A673 (cell line): ENCODE measurements at regions not wholly inside any gene's neighbourhood (a gene's known extent, or its start where the extent isn't known, plus 50 kb on each side); places are given as distances from the start of the nearest gene placed in this dataset.
"Not testable (repeated sequence)": the region's sequence is repeated elsewhere in the genome, so short reads cannot be mapped to it uniquely, and the experiment has no call there.

Experiments
- BruUV-seq: library from RNA; stranded (reverse); fragments of 400-500 nt; replicated peaks from 2 replicates; lab custom pipeline; 2021; lab: Mats Ljungman, UMichigan
- CTCF ChIA-PET: fragments of 300-600 bp; sonication (Branson Sonifier 250); formaldehyde crosslinking; loops from one replicate; lab custom pipeline; 2022; ENCODE audit warnings: antibody characterized with exemption; lab: Charles Lee
- POLR2A ChIA-PET: fragments of 300-600 bp; sonication (Branson Sonifier 250); formaldehyde crosslinking; loops from one replicate; lab custom pipeline; 2022; ENCODE audit warnings: antibody characterized with exemption; ENCODE audit not compliant: low non-redundant PET; lab: Charles Lee
- DNase-seq: peaks from one replicate; pipeline ENCODE4 v3.0.0-alpha.2; 2015; ENCODE audit warnings: low spot score
- H3K27ac ChIP-seq: fragments of 200-600 bp; sonication (generic); 2 replicates; pipeline ENCODE4 v1.5.1; 2016; ENCODE audit warnings: mixed run types, low read depth, mild to moderate bottlenecking, mixed read lengths, antibody characterized with exemption, low read length; ENCODE audit not compliant: poor library complexity, severe bottlenecking
- H3K27me3 ChIP-seq: fragments of 200-600 bp; sonication (generic); replicated peaks from 2 replicates; pipeline ENCODE4 v1.6.1; 2017; ENCODE audit warnings: mixed run types, low read depth, mild to moderate bottlenecking, mixed read lengths, antibody characterized with exemption, low read length; ENCODE audit not compliant: insufficient read depth, poor library complexity
- H3K36me3 ChIP-seq: fragments of 200-600 bp; sonication (generic); 2 replicates; pipeline ENCODE4 v1.6.1; 2016; ENCODE audit warnings: mixed run types, mild to moderate bottlenecking, mixed read lengths, antibody characterized with exemption, low read length; ENCODE audit not compliant: insufficient read depth, poor library complexity, severe bottlenecking
- H3K4me1 ChIP-seq: fragments of 200-600 bp; sonication (generic); 2 replicates; pipeline ENCODE4 v1.6.1; 2017; ENCODE audit warnings: mixed run types, mild to moderate bottlenecking, mixed read lengths, antibody characterized with exemption, low read length; ENCODE audit not compliant: insufficient read depth, poor library complexity, severe bottlenecking
- H3K4me3 ChIP-seq: fragments of 200-600 bp; sonication (generic); 2 replicates; pipeline ENCODE4 v1.5.1; 2016; ENCODE audit warnings: low read depth, mixed run types, mild to moderate bottlenecking, mixed read lengths, low read length; ENCODE audit not compliant: poor library complexity, severe bottlenecking
- H3K9me3 ChIP-seq: fragments of 200-600 bp; sonication (generic); 2 replicates; pipeline ENCODE4 v1.6.1; 2016; ENCODE audit warnings: mixed run types, low read depth, mild to moderate bottlenecking, mixed read lengths, antibody characterized with exemption, low read length; ENCODE audit not compliant: poor library complexity, severe bottlenecking
- CTCF ChIP-seq: fragments of 300-800, 200-600 bp; sonication (generic); conservative IDR thresholded peaks from 2 replicates; pipeline ENCODE4 v1.5.1; 2017; ENCODE audit warnings: low read depth, mild to moderate bottlenecking, antibody characterized with exemption, low read length, moderate library complexity, mixed read lengths
- EZH2 ChIP-seq: fragments of 200-600 bp; sonication (generic); IDR thresholded peaks from 2 replicates; pipeline ENCODE4 v1.6.1; 2017; ENCODE audit warnings: borderline replicate concordance, low read depth, mild to moderate bottlenecking, mixed read lengths, antibody characterized with exemption, low read length; ENCODE audit not compliant: poor library complexity, severe bottlenecking
- intact Hi-C: fragments of 100-400 bp; cut with micrococcal nuclease; formaldehyde crosslinking; loops from one replicate; pipeline ENCODE4 v1.10.0; 2022; ENCODE audit not compliant: unreplicated experiment

- no TSS peak for BruUV-seq
- no peaks in the 10 kb centered on the region for H3K4me1 ChIP-seq
- no peaks in the 10 kb centered on the region for H3K27me3 ChIP-seq
- ChIA-PET POLR2A (no interaction called here), CTCF (no interaction called here)
- DNase-seq = no peak
- intact Hi-C loops = no loop called here
- TF ChIP-seq CTCF = no peak
- no peak for TF ChIP-seq EZH2
- no peak overlapping the region for H3K27ac ChIP-seq
- H3K9me3 ChIP-seq = no peaks in the 10 kb centered on the region
- H3K4me3 ChIP-seq = no peak overlapping the region
- no peaks in the 10 kb centered on the region for H3K36me3 ChIP-seq
Observed at GRCh38 chr18:35905436-35905835, 67.0 kb upstream of the RMP24 start.

GRCh38 chr18:35906291-35906690 lies 66.2 kb upstream of the RMP24 start:
- BruUV-seq, H3K4me1 ChIP-seq, H3K27ac ChIP-seq, DNase-seq, H3K36me3 ChIP-seq, CTCF ChIA-PET, H3K4me3 ChIP-seq, intact Hi-C loops, H3K27me3 ChIP-seq, H3K9me3 ChIP-seq, POLR2A ChIA-PET: not testable (repeated sequence)

DNA sequence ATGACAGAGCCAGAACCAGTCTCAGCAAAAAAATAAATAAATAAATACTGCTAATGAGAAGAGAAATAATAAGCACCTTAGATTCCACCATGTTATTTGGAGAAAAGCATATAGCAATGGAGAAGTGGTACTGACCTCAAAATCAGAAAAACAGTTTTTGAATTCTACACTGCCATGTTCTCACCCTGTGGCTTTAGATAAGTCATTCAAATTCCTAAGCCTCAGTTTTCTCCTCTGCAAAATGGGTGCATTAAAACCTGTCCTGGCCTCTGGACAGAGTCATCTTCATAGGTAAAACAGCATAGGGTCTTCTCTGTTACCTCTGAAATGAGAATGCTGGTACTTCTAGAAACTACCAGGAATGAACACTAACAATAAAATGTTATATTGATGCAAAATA lies 62.2 kb upstream of the RMP24 start:
- no TSS peak for BruUV-seq
- ChIA-PET POLR2A (no interaction called here), CTCF (no interaction called here)
- intact Hi-C loops = no loop called here
- Histone ChIP-seq H3K27me3 (peaks cover 42% of the 10 kb centered on the region), H3K9me3 (no peaks in the 10 kb centered on the region), H3K27ac (no peak overlapping the region), H3K36me3 (no peaks in the 10 kb centered on the region), H3K4me3 (no peak overlapping the region), H3K4me1 (no peaks in the 10 kb centered on the region)
- TF ChIP-seq CTCF = no peak
- no peak for TF ChIP-seq EZH2
- DNase-seq = no peak

DNA sequence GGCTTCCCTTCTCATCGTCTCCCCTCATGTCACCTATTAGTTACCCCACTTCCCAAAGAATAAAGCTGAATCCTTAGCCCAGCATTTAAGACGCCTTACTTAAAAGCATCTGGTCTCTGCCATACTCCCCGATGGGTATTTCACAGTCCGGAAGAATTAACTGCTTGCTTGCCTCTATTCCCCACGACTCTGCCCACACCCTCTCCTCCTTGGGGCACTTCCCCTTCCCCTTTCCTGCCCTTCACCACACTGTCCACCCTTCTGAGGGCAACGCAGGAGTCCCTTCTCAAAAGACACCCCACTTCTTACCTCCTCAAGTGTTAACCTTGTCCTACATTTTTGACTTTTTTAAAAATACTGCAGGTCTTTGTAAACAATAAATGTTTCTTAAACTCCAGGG lies 60.1 kb upstream of the RMP24 start:
- ChIA-PET POLR2A (no interaction called here), CTCF (no interaction called here)
- DNase-seq = no peak
- TF ChIP-seq CTCF (no peak), EZH2 (no peak)
- peaks cover 62% of the 10 kb centered on the region for H3K27me3 ChIP-seq
- H3K9me3 ChIP-seq = no peaks in the 10 kb centered on the region
- no peaks in the 10 kb centered on the region for H3K4me1 ChIP-seq
- BruUV-seq = no TSS peak
- H3K27ac ChIP-seq = no peak overlapping the region
- intact Hi-C loops = no loop called here
- H3K4me3 ChIP-seq = no peak overlapping the region
- H3K36me3 ChIP-seq = no peaks in the 10 kb centered on the region
